Liver (tissue), 8 donors: ENCODE measurements at regions not wholly inside any gene's neighbourhood (a gene's known extent, or its start where the extent isn't known, plus 50 kb on each side); places are given as distances from the start of the nearest gene placed in this dataset.

Experiments
- DNase-seq: peaks from one replicate; pipeline ENCODE4 v3.0.0-alpha.2; 2017; ENCODE audit warnings: low spot score
- H3K27ac ChIP-seq, 2 donors: one replicate each; pipeline ENCODE4 v1.7.0; 2013; ENCODE audit warnings: inconsistent platforms in 2 of 2, low read length in 2 of 2, control low read depth in 1 of 2, low read depth in 1 of 2, mild to moderate bottlenecking in 1 of 2
- H3K27me3 ChIP-seq, 4 donors: one replicate each; pipeline versions ENCODE4 v1.6.1 to v1.7.0; 2013; ENCODE audit warnings: low read length in 3 of 4, inconsistent platforms in 1 of 4, mild to moderate bottlenecking in 1 of 4, moderate library complexity in 1 of 4; ENCODE audit not compliant: control insufficient read depth in 4 of 4, insufficient read depth in 4 of 4
- H3K36me3 ChIP-seq, 4 donors: one replicate each; pipeline versions ENCODE4 v1.6.1 to v1.7.0; 2013; ENCODE audit warnings: low read length in 3 of 4, mild to moderate bottlenecking in 3 of 4, low read depth in 1 of 4, moderate library complexity in 1 of 4; ENCODE audit not compliant: control insufficient read depth in 4 of 4, insufficient read depth in 3 of 4
- H3K4me1 ChIP-seq, 4 donors: one replicate each; pipeline versions ENCODE4 v1.6.1 to v1.7.0; 2013; ENCODE audit warnings: low read length in 3 of 4, mild to moderate bottlenecking in 3 of 4, moderate library complexity in 1 of 4; ENCODE audit not compliant: control insufficient read depth in 4 of 4, insufficient read depth in 4 of 4
- H3K4me3 ChIP-seq, 3 donors: one replicate each; pipeline versions ENCODE4 v1.6.1 to v1.7.0; 2013; ENCODE audit warnings: low read length in 3 of 3, control low read depth in 1 of 3, low read depth in 1 of 3, mild to moderate bottlenecking in 1 of 3
- H3K9ac ChIP-seq, 2 donors: one replicate each; pipeline ENCODE4 v1.7.0; 2013; ENCODE audit warnings: low read length in 2 of 2, mild to moderate bottlenecking in 2 of 2, moderate library complexity in 2 of 2, control low read depth in 1 of 2, low read depth in 1 of 2
- H3K9me3 ChIP-seq, 4 donors: one replicate each; pipeline versions ENCODE4 v1.6.1 to v1.7.0; 2013; ENCODE audit warnings: low read length in 3 of 4; ENCODE audit not compliant: control insufficient read depth in 4 of 4
- ATF3 ChIP-seq: IDR thresholded peaks from 2 replicates; pipeline ENCODE4 v1.6.1; 2016; ENCODE audit warnings: antibody characterized with exemption
- CTCF ChIP-seq: fragments of 150-350 bp; IDR thresholded peaks from 2 replicates; pipeline ENCODE4 v1.5.1; 2017; ENCODE audit warnings: improper control_type of control experiment, low read depth, low read length; ENCODE audit not compliant: missing input control
- EGR1 ChIP-seq, 2 donors: IDR thresholded peaks; 2 replicates each; pipeline ENCODE4 v1.6.1; 2016 to 2018; ENCODE audit warnings: antibody characterized with exemption in 2 of 2, low read depth in 2 of 2
- FOXA1 ChIP-seq: IDR thresholded peaks from 2 replicates; pipeline ENCODE4 v1.6.1; 2016; ENCODE audit warnings: antibody characterized with exemption
- FOXA2 ChIP-seq: IDR thresholded peaks from 2 replicates; pipeline ENCODE4 v1.6.1; 2016; ENCODE audit warnings: antibody characterized with exemption
- GABPA ChIP-seq, 2 donors: IDR thresholded peaks in 1 of 2; conservative IDR thresholded peaks in 1 of 2; 2 replicates each; pipeline ENCODE4 v1.6.1; 2016; ENCODE audit warnings: antibody characterized with exemption in 2 of 2, mild to moderate bottlenecking in 1 of 2, moderate library complexity in 1 of 2
- HNF4A ChIP-seq, 2 donors: conservative IDR thresholded peaks; 2 replicates each; pipeline ENCODE4 v1.6.1; 2016; ENCODE audit warnings: antibody characterized with exemption in 2 of 2, mild to moderate bottlenecking in 2 of 2
- HNF4G ChIP-seq: IDR thresholded peaks from 2 replicates; pipeline ENCODE4 v1.6.1; 2016; ENCODE audit warnings: antibody characterized with exemption
- JUND ChIP-seq, 2 donors: IDR thresholded peaks; 2 replicates each; pipeline ENCODE4 v1.6.1; 2016; ENCODE audit warnings: antibody characterized with exemption in 2 of 2
- NR2F2 ChIP-seq: IDR thresholded peaks from 2 replicates; pipeline ENCODE4 v1.6.1; 2016; ENCODE audit warnings: antibody characterized with exemption
- RAD21 ChIP-seq, 2 donors: IDR thresholded peaks; 2 replicates each; pipeline ENCODE4 v1.6.1; 2016; ENCODE audit warnings: antibody characterized with exemption in 2 of 2, mild to moderate bottlenecking in 2 of 2
- RXRA ChIP-seq, 2 donors: IDR thresholded peaks; 2 replicates each; pipeline ENCODE4 v1.6.1; 2017 to 2018; ENCODE audit warnings: antibody characterized with exemption in 2 of 2, mild to moderate bottlenecking in 1 of 2
- SP1 ChIP-seq: IDR thresholded peaks from 2 replicates; pipeline ENCODE4 v1.6.1; 2018; ENCODE audit warnings: antibody characterized with exemption, mild to moderate bottlenecking
- TAF1 ChIP-seq: conservative IDR thresholded peaks from 2 replicates; pipeline ENCODE4 v1.6.1; 2016; ENCODE audit warnings: antibody characterized with exemption, mild to moderate bottlenecking
- YY1 ChIP-seq: IDR thresholded peaks from 2 replicates; pipeline ENCODE4 v1.6.1; 2016; ENCODE audit warnings: antibody characterized with exemption, mild to moderate bottlenecking
- whole genome bisulfite sequencing: extraction: QIAGEN DNeasy Blood & Tissue Kit; methylation state at CpG from one replicate; pipeline ENCODE4 v1.1.7; 2013; 5-methylcytosine and 5-hydroxymethylcytosine counted together
- TF ChIP-seq, protein P1 (sequence below): IDR thresholded peaks from 2 replicates; pipeline ENCODE4 v1.6.1; 2016; ENCODE audit warnings: antibody characterized with exemption
- TF ChIP-seq, protein P2 (sequence below): IDR thresholded peaks from 2 replicates; pipeline ENCODE4 v1.6.1; 2016; ENCODE audit warnings: antibody characterized with exemption, mild to moderate bottlenecking
- TF ChIP-seq, protein P3 (sequence below): IDR thresholded peaks from 2 replicates; pipeline ENCODE4 v1.6.1; 2016; ENCODE audit warnings: antibody characterized with exemption
- donor health status: healthy.
- donor health status: healthy.
- donor health status: healthy.
- donor health status: healthy.
- donor health status: healthy.

DNA sequence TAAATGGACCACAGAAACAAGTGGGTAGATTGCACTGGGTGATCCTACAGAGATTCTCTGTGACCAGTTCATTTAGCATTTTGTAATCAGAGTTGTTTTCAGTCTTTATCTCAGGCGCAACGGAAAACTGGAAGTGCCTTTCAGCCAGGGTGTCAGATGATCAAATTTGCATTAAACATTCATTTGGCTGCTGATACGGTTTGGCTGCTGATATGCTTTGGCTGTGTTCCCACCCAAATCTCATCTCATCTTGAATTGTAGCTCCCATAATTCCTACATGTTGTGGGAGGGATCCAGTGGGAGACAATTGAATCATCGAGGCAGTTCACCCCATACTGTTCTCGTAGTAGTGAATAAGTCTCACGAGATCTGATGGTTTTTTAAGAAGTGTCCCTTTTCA lies 1396.1 kb upstream of the TMEFF2 start (continued):
- TF ChIP-seq JUND (IDR thresholded peaks at IDR 0.05) (no peak), RXRA (IDR thresholded peaks at IDR 0.05) (no peak)

DNA sequence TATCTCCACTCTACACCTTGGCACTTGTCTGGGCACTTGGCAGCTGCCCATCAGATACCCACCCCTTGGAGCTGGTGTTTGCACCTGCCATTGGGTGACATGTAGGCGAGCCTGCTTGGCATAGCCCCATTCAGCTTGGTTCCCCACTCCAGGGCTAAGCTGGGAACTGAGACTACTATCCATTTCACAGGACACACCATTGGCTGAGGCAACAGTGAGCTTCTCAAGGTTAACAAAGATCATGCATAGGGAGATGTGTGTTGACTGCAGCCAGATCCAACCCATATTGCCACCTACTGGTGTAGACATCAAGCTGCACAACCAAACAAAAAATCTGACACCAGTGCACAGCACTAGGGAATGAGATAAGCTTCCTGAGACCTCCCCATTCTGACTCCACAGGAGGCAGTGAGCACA lies 1389.8 kb upstream of the TMEFF2 start:
- H3K36me3 ChIP-seq: no peaks in the 10 kb centered on the region
- H3K9me3 ChIP-seq: no peaks in the 10 kb centered on the region
- H3K27me3 ChIP-seq: no peaks in the 10 kb centered on the region
- H3K4me1 ChIP-seq: peaks cover 3 to 11% (median 9%) of the 10 kb centered on the region in 4 donors
- DNase-seq: no peak
- TF ChIP-seq CTCF: peak; percentile 75
- TF ChIP-seq JUND (IDR thresholded peaks at IDR 0.05): no peak
- TF ChIP-seq HNF4A (conservative IDR thresholded peaks at IDR 0.05): no peak
- peak; percentile 89 to 96 for TF ChIP-seq RAD21 (IDR thresholded peaks at IDR 0.05)
- no peak overlapping the region for H3K9ac ChIP-seq
- H3K27ac ChIP-seq: no peak overlapping the region
- WGBS: 69% methylated on average over 1 of the region's 1 CpG
- no peak overlapping the region for H3K4me3 ChIP-seq

DNA sequence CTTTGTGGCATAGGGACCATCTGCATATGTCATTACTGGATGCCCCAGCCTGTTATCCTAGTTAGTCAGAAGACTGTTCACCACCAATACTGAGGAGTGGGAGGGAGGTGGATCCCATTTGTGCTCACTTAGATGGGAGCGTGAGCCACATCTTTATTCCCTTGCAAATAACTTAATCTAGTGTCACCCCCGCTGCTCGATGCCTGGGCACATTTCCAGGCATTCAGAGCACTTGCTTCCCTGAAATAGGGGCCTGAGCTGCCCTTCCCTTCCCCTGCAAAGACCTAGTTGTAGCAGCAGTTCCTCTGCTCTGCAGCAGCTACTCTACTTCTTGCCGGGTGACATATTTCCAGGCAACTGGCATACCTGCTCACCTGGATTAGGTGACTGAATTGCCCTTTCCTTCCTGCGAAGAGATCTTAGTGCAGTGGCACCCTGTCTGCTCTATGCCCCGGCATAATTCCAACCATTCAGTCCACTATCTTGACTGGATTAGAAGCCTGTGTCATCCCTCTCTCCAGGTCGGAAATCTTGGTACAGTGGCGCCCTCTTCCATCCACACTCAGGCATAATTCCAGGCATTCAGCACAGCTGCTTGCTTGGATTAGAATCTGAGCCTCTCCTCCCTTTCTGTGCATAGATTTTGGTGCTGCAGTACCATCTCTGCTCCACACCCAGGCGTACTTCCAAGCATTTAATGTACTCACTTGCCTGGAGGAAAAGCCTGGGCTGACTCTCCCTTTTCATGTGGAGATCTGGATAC lies 1389.1 kb upstream of the TMEFF2 start:
- no peaks in the 10 kb centered on the region for H3K36me3 ChIP-seq
- H3K27me3 ChIP-seq: no peaks in the 10 kb centered on the region
- no peaks in the 10 kb centered on the region for H3K9me3 ChIP-seq
- H3K27ac ChIP-seq: no peak overlapping the region
- peaks cover 3 to 11% (median 9%) of the 10 kb centered on the region in 4 donors for H3K4me1 ChIP-seq
- no peak overlapping the region for H3K4me3 ChIP-seq
- peak in 1 of 2 donors; percentile 12 for TF ChIP-seq RXRA (IDR thresholded peaks at IDR 0.05)
- no peak for TF ChIP-seq SP1
- no peak for TF ChIP-seq HNF4G
- TF ChIP-seq HNF4A (conservative IDR thresholded peaks at IDR 0.05): peak; percentile 34 to 46
- no peak for TF ChIP-seq FOXA2
- TF ChIP-seq FOXA1: no peak
- TF ChIP-seq CTCF: peak; percentile 53
- peak; percentile 82 to 85 for TF ChIP-seq RAD21 (IDR thresholded peaks at IDR 0.05)
- no peak for TF ChIP-seq GABPA (IDR thresholded peaks at IDR 0.05 in 1 of 2, conservative IDR thresholded peaks at IDR 0.05 in 1 of 2)
- no peak for TF ChIP-seq EGR1 (IDR thresholded peaks at IDR 0.05; ENCODE audit: low read depth in 2 of 2)
- TF ChIP-seq, protein P1, sequence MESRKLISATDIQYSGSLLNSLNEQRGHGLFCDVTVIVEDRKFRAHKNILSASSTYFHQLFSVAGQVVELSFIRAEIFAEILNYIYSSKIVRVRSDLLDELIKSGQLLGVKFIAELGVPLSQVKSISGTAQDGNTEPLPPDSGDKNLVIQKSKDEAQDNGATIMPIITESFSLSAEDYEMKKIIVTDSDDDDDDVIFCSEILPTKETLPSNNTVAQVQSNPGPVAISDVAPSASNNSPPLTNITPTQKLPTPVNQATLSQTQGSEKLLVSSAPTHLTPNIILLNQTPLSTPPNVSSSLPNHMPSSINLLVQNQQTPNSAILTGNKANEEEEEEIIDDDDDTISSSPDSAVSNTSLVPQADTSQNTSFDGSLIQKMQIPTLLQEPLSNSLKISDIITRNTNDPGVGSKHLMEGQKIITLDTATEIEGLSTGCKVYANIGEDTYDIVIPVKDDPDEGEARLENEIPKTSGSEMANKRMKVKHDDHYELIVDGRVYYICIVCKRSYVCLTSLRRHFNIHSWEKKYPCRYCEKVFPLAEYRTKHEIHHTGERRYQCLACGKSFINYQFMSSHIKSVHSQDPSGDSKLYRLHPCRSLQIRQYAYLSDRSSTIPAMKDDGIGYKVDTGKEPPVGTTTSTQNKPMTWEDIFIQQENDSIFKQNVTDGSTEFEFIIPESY: no peak
- TF ChIP-seq, protein P2, sequence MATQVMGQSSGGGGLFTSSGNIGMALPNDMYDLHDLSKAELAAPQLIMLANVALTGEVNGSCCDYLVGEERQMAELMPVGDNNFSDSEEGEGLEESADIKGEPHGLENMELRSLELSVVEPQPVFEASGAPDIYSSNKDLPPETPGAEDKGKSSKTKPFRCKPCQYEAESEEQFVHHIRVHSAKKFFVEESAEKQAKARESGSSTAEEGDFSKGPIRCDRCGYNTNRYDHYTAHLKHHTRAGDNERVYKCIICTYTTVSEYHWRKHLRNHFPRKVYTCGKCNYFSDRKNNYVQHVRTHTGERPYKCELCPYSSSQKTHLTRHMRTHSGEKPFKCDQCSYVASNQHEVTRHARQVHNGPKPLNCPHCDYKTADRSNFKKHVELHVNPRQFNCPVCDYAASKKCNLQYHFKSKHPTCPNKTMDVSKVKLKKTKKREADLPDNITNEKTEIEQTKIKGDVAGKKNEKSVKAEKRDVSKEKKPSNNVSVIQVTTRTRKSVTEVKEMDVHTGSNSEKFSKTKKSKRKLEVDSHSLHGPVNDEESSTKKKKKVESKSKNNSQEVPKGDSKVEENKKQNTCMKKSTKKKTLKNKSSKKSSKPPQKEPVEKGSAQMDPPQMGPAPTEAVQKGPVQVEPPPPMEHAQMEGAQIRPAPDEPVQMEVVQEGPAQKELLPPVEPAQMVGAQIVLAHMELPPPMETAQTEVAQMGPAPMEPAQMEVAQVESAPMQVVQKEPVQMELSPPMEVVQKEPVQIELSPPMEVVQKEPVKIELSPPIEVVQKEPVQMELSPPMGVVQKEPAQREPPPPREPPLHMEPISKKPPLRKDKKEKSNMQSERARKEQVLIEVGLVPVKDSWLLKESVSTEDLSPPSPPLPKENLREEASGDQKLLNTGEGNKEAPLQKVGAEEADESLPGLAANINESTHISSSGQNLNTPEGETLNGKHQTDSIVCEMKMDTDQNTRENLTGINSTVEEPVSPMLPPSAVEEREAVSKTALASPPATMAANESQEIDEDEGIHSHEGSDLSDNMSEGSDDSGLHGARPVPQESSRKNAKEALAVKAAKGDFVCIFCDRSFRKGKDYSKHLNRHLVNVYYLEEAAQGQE: no peak
- TF ChIP-seq, protein P3, sequence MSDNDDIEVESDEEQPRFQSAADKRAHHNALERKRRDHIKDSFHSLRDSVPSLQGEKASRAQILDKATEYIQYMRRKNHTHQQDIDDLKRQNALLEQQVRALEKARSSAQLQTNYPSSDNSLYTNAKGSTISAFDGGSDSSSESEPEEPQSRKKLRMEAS: no peak
- TF ChIP-seq YY1: no peak
- no peak for TF ChIP-seq ATF3
- peak in 1 of 2 donors; percentile 29 for TF ChIP-seq JUND (IDR thresholded peaks at IDR 0.05)
- TF ChIP-seq NR2F2: no peak
- TF ChIP-seq TAF1: no peak
- no peak overlapping the region for H3K9ac ChIP-seq
- DNase-seq: no peak
- WGBS: 63% methylated on average over 9 of the region's 9 CpGs
